ENCODE measurements at regions not wholly inside any gene's neighbourhood (a gene's known extent, or its start where the extent isn't known, plus 50 kb on each side); places are given as distances from the start of the nearest gene placed in this dataset.

GRCh38 chr10:22846294-22846693 lies 81.6 kb upstream of the ARMC3 start:
- no peak for DNase-seq
- TF ChIP-seq CTCF (IDR thresholded peaks at IDR 0.05) (no peak), POLR2A (IDR thresholded peaks at IDR 0.05) (no peak)
- WGBS, 2 donors = 79% methylated on average over 2 of the region's 2 CpGs; no CpG with 5 or more reads in 1 of the 2 donors
- Histone ChIP-seq H3K4me1 (peaks cover 7 to 26% (median 16%) of the 10 kb centered on the region in 3 donors), H3K9me3 (no peaks in the 10 kb centered on the region), H3K4me3 (no peak overlapping the region), H3K36me3 (no peaks in the 10 kb centered on the region), H3K27me3 (no peaks in the 10 kb centered on the region), H3K27ac (no peak overlapping the region)
- intact Hi-C loops (cut with DNase I) = no loop called here

GRCh38 chr10:22839639-22840038 lies 88.2 kb upstream of the ARMC3 start:
- Histone ChIP-seq H3K27ac (no peak overlapping the region), H3K4me3 (no peak overlapping the region), H3K9me3 (no peaks in the 10 kb centered on the region), H3K27me3 (no peaks in the 10 kb centered on the region), H3K4me1 (peaks cover 0 to 4% (median 0%) of the 10 kb centered on the region in 3 donors), H3K36me3 (no peaks in the 10 kb centered on the region)
- no peak for DNase-seq
- 73 to 74% methylated on average over 5 of the region's 5 CpGs for WGBS, 2 donors
- intact Hi-C loops (cut with DNase I) = no loop called here
- TF ChIP-seq POLR2A (IDR thresholded peaks at IDR 0.05) (no peak), CTCF (IDR thresholded peaks at IDR 0.05) (no peak)

GRCh38 chr10:22837771-22838170 lies 90.1 kb upstream of the ARMC3 start:
- H3K4me1 ChIP-seq = peaks cover 0 to 16% (median 3%) of the 10 kb centered on the region in 3 donors
- DNase-seq = no peak
- intact Hi-C loops (cut with DNase I) = no loop called here
- no peak overlapping the region for H3K4me3 ChIP-seq
- no peaks in the 10 kb centered on the region for H3K27me3 ChIP-seq
- no peak overlapping the region for H3K27ac ChIP-seq
- WGBS, 2 donors = 60 to 74% methylated on average over 1 of the region's 1 CpG
- no peaks in the 10 kb centered on the region for H3K9me3 ChIP-seq
- H3K36me3 ChIP-seq = no peaks in the 10 kb centered on the region
- TF ChIP-seq POLR2A (IDR thresholded peaks at IDR 0.05) = no peak
- no peak for TF ChIP-seq CTCF (IDR thresholded peaks at IDR 0.05)

- Histone ChIP-seq H3K27ac (no peak overlapping the region), H3K4me3 (no peak overlapping the region), H3K4me1 (peaks cover 0 to 20% (median 4%) of the 10 kb centered on the region in 3 donors), H3K9me3 (no peaks in the 10 kb centered on the region), H3K27me3 (no peaks in the 10 kb centered on the region), H3K36me3 (no peaks in the 10 kb centered on the region)
- no peak for TF ChIP-seq CTCF (IDR thresholded peaks at IDR 0.05)
- no peak for TF ChIP-seq POLR2A (IDR thresholded peaks at IDR 0.05)
- intact Hi-C loops (cut with DNase I) = no loop called here
- no peak for DNase-seq
- WGBS, 2 donors = 74 to 83% methylated on average over 7 of the region's 7 CpGs
Measured at GRCh38 chr10:22837351-22837750, 90.5 kb upstream of the ARMC3 start.

- Histone ChIP-seq H3K4me3 (no peak overlapping the region), H3K27ac (no peak overlapping the region), H3K36me3 (no peaks in the 10 kb centered on the region), H3K4me1 (peaks cover 0 to 37% (median 8%) of the 10 kb centered on the region in 3 donors), H3K9me3 (no peaks in the 10 kb centered on the region), H3K27me3 (no peaks in the 10 kb centered on the region)
- 77 to 84% methylated on average over 3 of the region's 3 CpGs for WGBS, 2 donors
- TF ChIP-seq POLR2A (IDR thresholded peaks at IDR 0.05) = no peak
- TF ChIP-seq CTCF (IDR thresholded peaks at IDR 0.05) = no peak
- intact Hi-C loops (cut with DNase I) = no loop called here
- DNase-seq = no peak
Measured at GRCh38 chr10:22834471-22834870, 93.4 kb upstream of the ARMC3 start.
